B cell (primary cell): ENCODE measurements at regions not wholly inside any gene's neighbourhood (a gene's known extent, or its start where the extent isn't known, plus 50 kb on each side); places are given as distances from the start of the nearest gene placed in this dataset.

Experiments
- EZH2 ChIP-seq: IDR thresholded peaks from 2 replicates; pipeline ENCODE4 v1.6.1; 2012; ENCODE audit warnings: borderline replicate concordance, low read depth, mild to moderate bottlenecking, moderate library complexity, low read length; ENCODE audit not compliant: insufficient read depth, poor library complexity, severe bottlenecking
- TF ChIP-seq, protein P1 (sequence below): fragments of 200-600 bp; IDR thresholded peaks from one replicate; pipeline ENCODE4 v1.8.0; 2022; ENCODE audit warnings: antibody characterized with exemption, mild to moderate bottlenecking

DNA sequence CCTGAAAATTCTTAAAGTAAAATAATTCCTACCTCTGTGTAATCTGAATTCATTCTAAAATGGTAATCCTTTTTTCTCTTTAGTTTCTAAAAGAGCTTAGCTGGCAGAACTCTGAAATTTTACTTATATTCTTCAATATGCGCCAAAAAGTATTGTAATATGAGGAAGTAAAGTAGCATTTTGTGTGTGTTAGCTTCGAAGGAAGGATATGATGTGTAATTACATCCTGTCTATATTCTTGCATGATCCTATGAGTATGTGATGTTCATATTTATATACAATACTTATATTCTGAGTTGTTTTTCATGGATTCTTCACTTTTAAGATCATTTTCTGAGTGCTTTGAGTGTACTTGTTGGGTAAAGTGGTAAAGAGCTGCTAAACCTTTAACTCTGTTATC, 402.9 kb upstream of the PKDCC start:
- TF ChIP-seq, protein P1, sequence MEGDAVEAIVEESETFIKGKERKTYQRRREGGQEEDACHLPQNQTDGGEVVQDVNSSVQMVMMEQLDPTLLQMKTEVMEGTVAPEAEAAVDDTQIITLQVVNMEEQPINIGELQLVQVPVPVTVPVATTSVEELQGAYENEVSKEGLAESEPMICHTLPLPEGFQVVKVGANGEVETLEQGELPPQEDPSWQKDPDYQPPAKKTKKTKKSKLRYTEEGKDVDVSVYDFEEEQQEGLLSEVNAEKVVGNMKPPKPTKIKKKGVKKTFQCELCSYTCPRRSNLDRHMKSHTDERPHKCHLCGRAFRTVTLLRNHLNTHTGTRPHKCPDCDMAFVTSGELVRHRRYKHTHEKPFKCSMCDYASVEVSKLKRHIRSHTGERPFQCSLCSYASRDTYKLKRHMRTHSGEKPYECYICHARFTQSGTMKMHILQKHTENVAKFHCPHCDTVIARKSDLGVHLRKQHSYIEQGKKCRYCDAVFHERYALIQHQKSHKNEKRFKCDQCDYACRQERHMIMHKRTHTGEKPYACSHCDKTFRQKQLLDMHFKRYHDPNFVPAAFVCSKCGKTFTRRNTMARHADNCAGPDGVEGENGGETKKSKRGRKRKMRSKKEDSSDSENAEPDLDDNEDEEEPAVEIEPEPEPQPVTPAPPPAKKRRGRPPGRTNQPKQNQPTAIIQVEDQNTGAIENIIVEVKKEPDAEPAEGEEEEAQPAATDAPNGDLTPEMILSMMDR = no peak
- no peak for TF ChIP-seq EZH2
